ENCODE measurements at regions not wholly inside any gene's neighbourhood (a gene's known extent, or its start where the extent isn't known, plus 50 kb on each side); places are given as distances from the start of the nearest gene placed in this dataset.
"Not testable (repeated sequence)": the region's sequence is repeated elsewhere in the genome, so short reads cannot be mapped to it uniquely, and the experiment has no call there.

DNA sequence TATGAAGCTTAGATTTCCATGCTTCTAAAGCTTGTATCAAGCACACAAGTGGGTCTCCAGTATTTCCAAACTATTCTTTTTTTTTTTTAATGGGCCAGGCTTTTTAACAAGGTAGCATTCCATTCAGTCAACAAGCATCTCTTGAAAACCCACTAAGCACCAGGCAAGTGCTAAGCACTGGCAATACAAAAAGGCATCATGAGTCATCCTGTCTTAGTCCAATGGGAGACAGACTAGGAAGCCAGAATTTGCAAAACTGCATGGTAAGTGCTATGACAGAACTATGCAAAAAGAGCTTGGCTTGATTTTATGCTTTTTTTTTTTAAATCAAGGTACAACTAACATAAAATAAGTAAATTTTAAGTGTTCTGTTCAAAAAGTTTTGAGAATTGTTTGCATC is 109.3 kb upstream of the DST start:
- ATAC-seq: no peak
- DNase-seq (ENCODE audit: low spot score): no peak

GRCh38 chr6:56751604-56752003 is 108.9 kb upstream of the DST start:
- DNase-seq (ENCODE audit: low spot score): no peak
- ATAC-seq: no peak

- DNase-seq (ENCODE audit: low spot score): no peak
- no peak for ATAC-seq
These were observed 108.0 kb upstream of the DST start for GRCh38 chr6:56750686-56751085.

DNA sequence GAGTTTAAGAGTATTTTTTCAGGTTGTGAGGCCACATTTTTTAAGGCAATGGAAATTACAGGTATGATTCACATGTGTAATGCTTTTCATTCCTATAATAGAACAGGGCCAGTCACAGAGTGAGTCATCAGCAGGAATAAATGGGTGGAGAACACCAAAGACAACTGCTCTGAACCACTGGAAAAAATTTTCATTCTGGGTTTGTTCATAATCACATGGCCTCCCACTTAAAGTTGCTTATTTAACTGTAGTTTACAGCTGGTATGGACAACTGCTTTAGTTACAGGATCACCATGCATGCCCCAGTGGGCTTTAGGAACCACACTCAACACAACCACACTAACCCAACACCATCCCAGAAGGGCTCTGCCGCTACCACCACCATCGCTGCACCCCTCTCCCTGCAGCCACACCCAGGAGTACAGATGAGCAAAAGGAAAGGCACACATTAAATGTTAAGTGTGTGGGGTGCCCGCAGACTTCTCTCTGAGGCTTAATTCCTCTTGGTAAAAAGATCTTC is 107.0 kb upstream of the DST start:
- ATAC-seq (no peak), DNase-seq (ENCODE audit: low spot score) (no peak)

GRCh38 chr6:56746767-56747504 is 104.2 kb upstream of the DST start:
- DNase-seq (ENCODE audit: low spot score) (no peak), ATAC-seq (no peak)

- DNase-seq (ENCODE audit: low spot score): no peak
- ATAC-seq: no peak
These were observed 103.3 kb upstream of the DST start for GRCh38 chr6:56745971-56746370.

DNA sequence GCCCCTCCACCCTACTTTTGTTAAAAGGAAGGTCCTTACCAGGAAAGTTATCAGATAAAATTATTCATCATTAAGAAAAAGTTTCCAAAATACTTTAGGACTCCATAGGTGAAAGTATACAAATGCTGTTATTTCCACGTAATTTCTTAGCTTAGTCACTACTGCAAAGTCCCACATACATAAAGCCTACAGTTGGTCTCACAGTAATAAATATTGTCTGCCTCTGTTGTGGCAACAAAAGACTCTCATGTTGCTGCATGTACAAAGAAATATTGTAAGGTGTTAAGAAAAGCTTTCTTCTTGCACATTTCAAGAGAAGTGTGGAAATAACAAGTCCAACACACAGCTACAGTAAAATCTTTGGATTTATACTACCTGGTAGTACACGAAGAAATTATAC is 102.4 kb upstream of the DST start:
- ATAC-seq: no peak
- no peak for DNase-seq (ENCODE audit: low spot score)

- DNase-seq (ENCODE audit: low spot score): no peak
- ATAC-seq: no peak
These were observed 101.8 kb upstream of the DST start for GRCh38 chr6:56744528-56744927.

DNA sequence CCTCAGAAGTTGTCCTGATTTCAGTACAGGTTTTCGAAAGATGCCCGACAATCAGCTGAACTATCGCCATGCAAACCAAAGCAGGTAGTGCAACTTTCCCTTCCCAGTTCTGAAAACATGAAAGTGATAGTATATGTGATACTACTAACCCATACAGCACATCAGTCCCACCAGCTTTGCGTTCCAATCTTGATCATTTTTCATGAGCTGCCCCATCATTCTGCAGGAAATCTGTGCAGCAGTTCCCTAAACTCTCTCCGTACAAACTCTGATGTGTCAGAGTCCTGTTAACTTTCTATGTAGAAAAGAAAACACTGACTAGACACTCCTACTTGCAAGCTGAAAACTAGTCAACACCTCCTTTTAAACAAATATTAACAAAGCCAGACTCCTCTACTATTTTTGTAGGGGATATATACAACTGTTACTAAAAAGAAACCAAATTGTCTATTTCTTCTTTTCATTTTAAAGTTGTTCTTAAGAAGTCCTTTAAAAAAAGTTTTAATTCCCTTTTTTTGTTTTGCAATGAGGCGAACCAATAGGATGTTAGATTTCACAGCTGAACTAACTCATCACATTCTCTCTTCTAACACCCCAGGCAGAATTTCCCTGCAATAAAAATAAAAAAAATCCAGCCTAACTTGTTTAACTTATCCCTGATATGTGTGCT is 99.6 kb upstream of the DST start:
- DNase-seq (ENCODE audit: low spot score) (no peak), ATAC-seq (peak; percentile 87)

DNA sequence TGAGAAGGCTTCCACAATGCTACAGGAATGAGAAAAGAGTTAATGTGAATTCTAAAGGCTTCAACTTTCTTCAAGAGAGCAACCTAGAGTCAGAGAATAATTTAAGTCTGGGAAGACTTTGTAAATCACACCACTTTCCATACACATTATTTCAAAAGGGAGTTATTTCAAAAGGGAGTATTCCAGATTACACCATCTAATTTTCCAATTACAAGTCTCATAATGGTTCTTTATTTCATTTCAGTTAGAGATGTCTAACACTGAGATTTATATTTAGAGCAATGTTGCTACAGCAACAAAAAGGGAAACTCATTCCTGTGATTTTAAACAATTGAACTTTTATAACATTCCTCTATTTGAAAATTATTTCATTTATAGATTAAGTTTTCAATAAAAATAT is 98.8 kb upstream of the DST start:
- ATAC-seq: no peak
- DNase-seq (ENCODE audit: low spot score): no peak

GRCh38 chr6:56739836-56740815 is 97.4 kb upstream of the DST start:
- DNase-seq (ENCODE audit: low spot score): no peak
- ATAC-seq: peak; percentile 77

GRCh38 chr6:56736804-56737203 is 94.1 kb upstream of the DST start:
- peak; percentile 77 for ATAC-seq

DNA sequence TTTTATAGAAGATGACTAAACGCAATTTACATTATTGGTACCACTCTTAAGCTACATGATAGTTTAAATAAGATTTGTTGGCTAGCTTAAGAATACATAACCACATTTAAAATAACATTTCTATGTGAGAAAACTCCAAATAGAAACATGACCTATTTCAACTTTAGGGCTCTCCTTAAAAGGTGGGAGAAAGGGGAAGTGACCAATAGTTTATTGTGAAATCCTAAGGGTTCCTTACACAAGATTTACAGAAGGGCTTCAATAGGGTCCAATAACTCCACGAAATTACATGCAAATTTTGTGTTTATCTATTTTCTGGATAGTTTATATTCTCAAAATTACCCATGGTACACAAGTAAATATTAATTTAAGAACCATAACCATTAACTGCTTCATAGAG is 91.6 kb upstream of the DST start:
- no peak for DNase-seq (ENCODE audit: low spot score)
- no peak for ATAC-seq

More at GRCh38 chr6:56736804-56737203, 94.1 kb upstream of the DST start:
- DNase-seq (ENCODE audit: low spot score): peak; percentile 77

GRCh38 chr6:56733211-56733697 is 90.6 kb upstream of the DST start:
- ATAC-seq: no peak
- no peak for DNase-seq (ENCODE audit: low spot score)

GRCh38 chr6:56732517-56732916 is 89.8 kb upstream of the DST start:
- no peak for DNase-seq (ENCODE audit: low spot score)
- ATAC-seq: no peak

- DNase-seq (ENCODE audit: low spot score) (no peak), ATAC-seq (no peak)
These were observed 88.2 kb upstream of the DST start for GRCh38 chr6:56730663-56731529.

DNA sequence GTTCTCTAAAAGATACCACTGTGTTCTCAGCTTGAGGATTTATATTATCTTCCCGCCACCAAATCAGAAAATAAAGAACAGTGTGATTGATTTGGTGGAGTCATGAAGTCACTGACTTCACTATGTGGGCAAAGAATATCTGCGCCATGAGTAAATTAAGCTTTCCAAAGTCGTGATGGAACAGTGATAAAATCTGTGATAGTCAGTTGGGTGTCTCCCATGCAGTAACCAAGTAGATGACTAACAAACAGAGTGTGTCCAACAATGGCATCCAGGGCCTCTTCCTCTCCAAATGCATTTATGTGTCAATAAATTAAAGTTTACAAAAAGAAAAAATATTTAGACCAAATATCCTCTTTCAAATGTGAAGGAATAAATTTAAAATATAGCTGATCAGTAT is 87.0 kb upstream of the DST start:
- DNase-seq (ENCODE audit: low spot score): no peak
- no peak for ATAC-seq

DNA sequence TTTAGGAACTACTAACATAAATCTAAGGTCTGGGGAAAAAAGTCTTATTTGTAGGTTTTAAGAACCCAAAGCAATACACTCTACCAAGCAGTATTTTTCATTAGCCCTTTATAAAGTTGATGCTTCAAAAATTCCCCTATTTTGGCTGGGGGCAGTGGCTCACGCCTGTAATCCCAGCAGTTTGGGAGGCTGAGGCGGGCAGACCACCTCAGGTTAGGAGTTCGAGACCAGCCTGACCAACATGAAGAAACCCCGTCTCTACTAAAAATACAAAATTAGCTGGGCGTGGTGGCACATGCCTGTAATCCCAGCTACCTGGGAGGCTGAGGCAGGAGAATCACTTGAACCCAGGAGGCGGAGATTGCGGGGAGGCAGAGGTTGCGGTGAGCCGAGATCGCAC is 86.5 kb upstream of the DST start:
- not testable (repeated sequence) for DNase-seq (ENCODE audit: low spot score)

GRCh38 chr6:56727097-56727850 is 84.6 kb upstream of the DST start:
- ATAC-seq (no peak), DNase-seq (ENCODE audit: low spot score) (no peak)

More for the DNA sequence above, 86.5 kb upstream of the DST start:
- peak; percentile 33 for ATAC-seq
